ENCODE measurements at regions not wholly inside any gene's neighbourhood (a gene's known extent, or its start where the extent isn't known, plus 50 kb on each side); places are given as distances from the start of the nearest gene placed in this dataset.

DNA sequence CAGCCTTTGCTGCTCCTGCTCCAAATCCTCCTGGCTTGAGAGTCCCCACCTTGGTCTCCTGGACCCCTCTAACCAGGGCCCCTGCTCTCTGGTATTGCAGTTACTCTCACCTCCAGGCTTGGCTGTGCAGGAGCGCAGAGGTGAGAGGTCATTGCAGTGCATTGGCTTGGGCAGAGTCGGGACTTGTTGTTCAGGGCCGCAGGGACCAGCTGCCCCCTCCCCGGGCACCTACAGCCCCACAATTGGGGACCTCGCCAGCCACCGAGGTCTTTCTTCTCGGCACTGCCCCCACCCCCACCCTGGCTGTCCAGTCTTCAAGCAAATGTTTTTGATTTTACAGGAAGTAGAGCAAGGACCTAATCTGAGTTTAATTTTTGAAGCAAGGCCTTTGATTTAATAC is 65.5 kb upstream of the FGF3 start:
- no peaks in the 10 kb centered on the region for H4K20me1 ChIP-seq (ENCODE audit: insufficient read depth)
- BruUV-seq (replicated peaks) = no TSS peak
- H3K27me3 ChIP-seq (ENCODE audit: insufficient read depth, low read length) = no peaks in the 10 kb centered on the region
- no peaks in the 10 kb centered on the region for H3K79me2 ChIP-seq (ENCODE audit: insufficient read depth, low read length)
- no peak for DNase-seq (ENCODE audit: low read depth, low spot score)
- POLR2A ChIA-PET = no interaction called here
- H3K9ac ChIP-seq (ENCODE audit: low read length) = no peak overlapping the region
- TF ChIP-seq, protein P1, sequence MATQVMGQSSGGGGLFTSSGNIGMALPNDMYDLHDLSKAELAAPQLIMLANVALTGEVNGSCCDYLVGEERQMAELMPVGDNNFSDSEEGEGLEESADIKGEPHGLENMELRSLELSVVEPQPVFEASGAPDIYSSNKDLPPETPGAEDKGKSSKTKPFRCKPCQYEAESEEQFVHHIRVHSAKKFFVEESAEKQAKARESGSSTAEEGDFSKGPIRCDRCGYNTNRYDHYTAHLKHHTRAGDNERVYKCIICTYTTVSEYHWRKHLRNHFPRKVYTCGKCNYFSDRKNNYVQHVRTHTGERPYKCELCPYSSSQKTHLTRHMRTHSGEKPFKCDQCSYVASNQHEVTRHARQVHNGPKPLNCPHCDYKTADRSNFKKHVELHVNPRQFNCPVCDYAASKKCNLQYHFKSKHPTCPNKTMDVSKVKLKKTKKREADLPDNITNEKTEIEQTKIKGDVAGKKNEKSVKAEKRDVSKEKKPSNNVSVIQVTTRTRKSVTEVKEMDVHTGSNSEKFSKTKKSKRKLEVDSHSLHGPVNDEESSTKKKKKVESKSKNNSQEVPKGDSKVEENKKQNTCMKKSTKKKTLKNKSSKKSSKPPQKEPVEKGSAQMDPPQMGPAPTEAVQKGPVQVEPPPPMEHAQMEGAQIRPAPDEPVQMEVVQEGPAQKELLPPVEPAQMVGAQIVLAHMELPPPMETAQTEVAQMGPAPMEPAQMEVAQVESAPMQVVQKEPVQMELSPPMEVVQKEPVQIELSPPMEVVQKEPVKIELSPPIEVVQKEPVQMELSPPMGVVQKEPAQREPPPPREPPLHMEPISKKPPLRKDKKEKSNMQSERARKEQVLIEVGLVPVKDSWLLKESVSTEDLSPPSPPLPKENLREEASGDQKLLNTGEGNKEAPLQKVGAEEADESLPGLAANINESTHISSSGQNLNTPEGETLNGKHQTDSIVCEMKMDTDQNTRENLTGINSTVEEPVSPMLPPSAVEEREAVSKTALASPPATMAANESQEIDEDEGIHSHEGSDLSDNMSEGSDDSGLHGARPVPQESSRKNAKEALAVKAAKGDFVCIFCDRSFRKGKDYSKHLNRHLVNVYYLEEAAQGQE (IDR thresholded peaks at IDR 0.05; ENCODE audit: low read depth) = no peak
- TF ChIP-seq POLR2AphosphoS5 (IDR thresholded peaks at IDR 0.05; ENCODE audit: low read depth, low read length) (no peak), ZNF274 (IDR thresholded peaks at IDR 0.05; ENCODE audit: low read depth, low read length) (no peak), EZH2 (IDR thresholded peaks at IDR 0.05) (no peak), POLR2A (IDR thresholded peaks at IDR 0.05; ENCODE audit: borderline replicate concordance, extremely low read depth, insufficient read depth, insufficient read length) (no peak), TCF7L2 (IDR thresholded peaks at IDR 0.05; ENCODE audit: borderline replicate concordance, extremely low read depth, insufficient read depth, insufficient read length) (no peak), ZFX (IDR thresholded peaks at IDR 0.05) (no peak)
- TF ChIP-seq, protein P2, sequence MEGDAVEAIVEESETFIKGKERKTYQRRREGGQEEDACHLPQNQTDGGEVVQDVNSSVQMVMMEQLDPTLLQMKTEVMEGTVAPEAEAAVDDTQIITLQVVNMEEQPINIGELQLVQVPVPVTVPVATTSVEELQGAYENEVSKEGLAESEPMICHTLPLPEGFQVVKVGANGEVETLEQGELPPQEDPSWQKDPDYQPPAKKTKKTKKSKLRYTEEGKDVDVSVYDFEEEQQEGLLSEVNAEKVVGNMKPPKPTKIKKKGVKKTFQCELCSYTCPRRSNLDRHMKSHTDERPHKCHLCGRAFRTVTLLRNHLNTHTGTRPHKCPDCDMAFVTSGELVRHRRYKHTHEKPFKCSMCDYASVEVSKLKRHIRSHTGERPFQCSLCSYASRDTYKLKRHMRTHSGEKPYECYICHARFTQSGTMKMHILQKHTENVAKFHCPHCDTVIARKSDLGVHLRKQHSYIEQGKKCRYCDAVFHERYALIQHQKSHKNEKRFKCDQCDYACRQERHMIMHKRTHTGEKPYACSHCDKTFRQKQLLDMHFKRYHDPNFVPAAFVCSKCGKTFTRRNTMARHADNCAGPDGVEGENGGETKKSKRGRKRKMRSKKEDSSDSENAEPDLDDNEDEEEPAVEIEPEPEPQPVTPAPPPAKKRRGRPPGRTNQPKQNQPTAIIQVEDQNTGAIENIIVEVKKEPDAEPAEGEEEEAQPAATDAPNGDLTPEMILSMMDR (IDR thresholded peaks at IDR 0.05 in 2 of 3, conservative IDR thresholded peaks at IDR 0.05 in 1 of 3; ENCODE audit: borderline replicate concordance in 1 of 3, insufficient read depth in 1 of 3, low read depth in 2 of 3, low read length in 2 of 3) = no peak
- CTCF ChIA-PET = no interaction called here
- no peaks in the 10 kb centered on the region for H3K9me3 ChIP-seq (ENCODE audit: control insufficient read depth in 1 of 2, insufficient read depth in 1 of 2, low read depth in 1 of 2, low read length in 2 of 2)
- intact Hi-C loops (cut with micrococcal nuclease) = no loop called here
- H3K4me1 ChIP-seq (ENCODE audit: control insufficient read depth in 1 of 2, insufficient read depth in 2 of 2, low read length in 2 of 2) = peaks cover 0 to 5% of the 10 kb centered on the region in 2 experiments; a peak in 1 of 4 replicates
- no peaks in the 10 kb centered on the region for H3K9me2 ChIP-seq (ENCODE audit: insufficient read depth)
- H2AFZ ChIP-seq (ENCODE audit: low read depth, low read length, poor library complexity, severe bottlenecking) = no peak overlapping the region
- no peak overlapping the region for H3K4me2 ChIP-seq (ENCODE audit: low read length)
- H3K4me3 ChIP-seq (replicated peaks in 1 of 2; ENCODE audit: low read depth in 1 of 2, low read length in 2 of 2) = no peak overlapping the region
- ATAC-seq = no peak
- no peak overlapping the region for H3K27ac ChIP-seq (ENCODE audit: low read depth, low read length)
- H3K36me3 ChIP-seq (ENCODE audit: control insufficient read depth in 1 of 2, insufficient read depth in 2 of 2, low read length in 2 of 2) = no peaks in the 10 kb centered on the region
- RAD21 ChIA-PET (ENCODE audit: low non-redundant PET in 1 of 2, low total read pairs in 2 of 2, uncharacterized antibody in 2 of 2, unreplicated experiment in 2 of 2) = no interaction called here

Measured in HCT116 (cell line).